Retinal pigment epithelial cell (primary cell): ENCODE measurements at regions not wholly inside any gene's neighbourhood (a gene's known extent, or its start where the extent isn't known, plus 50 kb on each side); places are given as distances from the start of the nearest gene placed in this dataset.
"Not testable (repeated sequence)": the region's sequence is repeated elsewhere in the genome, so short reads cannot be mapped to it uniquely, and the experiment has no call there.

Source experiments
- DNase-seq: peaks from one replicate; pipeline ENCODE4 v3.0.0-alpha.2; 2010; ENCODE audit warnings: low read depth
- H3K4me3 ChIP-seq: 2 replicates; pipeline ENCODE4 v1.5.1; 2011; ENCODE audit warnings: mild to moderate bottlenecking, low read length, control low read depth, moderate library complexity
- CTCF ChIP-seq: conservative IDR thresholded peaks from 2 replicates; pipeline ENCODE4 v1.5.1; 2011; ENCODE audit warnings: low read depth, low read length, control low read depth, inconsistent platforms

GRCh38 chr4:126182786-126183185 is 868.0 kb downstream of the FAT4 start:
- TF ChIP-seq CTCF = no peak
- no peak for DNase-seq

GRCh38 chr4:126183206-126183605 is 868.5 kb downstream of the FAT4 start:
- H3K4me3 ChIP-seq = no peak overlapping the region
- no peak for DNase-seq
- TF ChIP-seq CTCF = no peak

More at GRCh38 chr4:126182786-126183185, 868.0 kb downstream of the FAT4 start:
- no peak overlapping the region for H3K4me3 ChIP-seq

- DNase-seq = no peak
- no peak for TF ChIP-seq CTCF
- H3K4me3 ChIP-seq = no peak overlapping the region
Observed at GRCh38 chr4:126191536-126191935, 876.8 kb downstream of the FAT4 start.

GRCh38 chr4:126192506-126192905 is 877.8 kb downstream of the FAT4 start:
- TF ChIP-seq CTCF = no peak
- no peak for DNase-seq
- H3K4me3 ChIP-seq = no peak overlapping the region

- not testable (repeated sequence) for H3K4me3 ChIP-seq, DNase-seq
Observed at GRCh38 chr4:126201251-126202138, 886.7 kb downstream of the FAT4 start.

GRCh38 chr4:126202226-126202625 is 887.5 kb downstream of the FAT4 start:
- H3K4me3 ChIP-seq = no peak overlapping the region
- no peak for DNase-seq
- no peak for TF ChIP-seq CTCF

- no peak for TF ChIP-seq CTCF
- DNase-seq = no peak
- no peak overlapping the region for H3K4me3 ChIP-seq
Observed at GRCh38 chr4:126207910-126208309, 893.2 kb downstream of the FAT4 start.
